Trophoblast cell (in vitro differentiated cells and primary cell): ENCODE measurements at regions not wholly inside any gene's neighbourhood (a gene's known extent, or its start where the extent isn't known, plus 50 kb on each side); places are given as distances from the start of the nearest gene placed in this dataset.
"Not testable (repeated sequence)": the region's sequence is repeated elsewhere in the genome, so short reads cannot be mapped to it uniquely, and the experiment has no call there.

Experiments
- DNase-seq, 2 donors: peaks; one replicate each; pipeline ENCODE4 v3.0.0-alpha.2; 2016
- H2AFZ ChIP-seq: 2 replicates; pipeline ENCODE4 v1.6.1; 2013; ENCODE audit warnings: low read length, moderate library complexity, mild to moderate bottlenecking; ENCODE audit not compliant: insufficient read depth, poor library complexity
- H2AK5ac ChIP-seq: 2 replicates; pipeline ENCODE4 v1.6.1; 2013; ENCODE audit warnings: mild to moderate bottlenecking, low read length
- H2BK120ac ChIP-seq: 2 replicates; pipeline ENCODE4 v1.6.1; 2013; ENCODE audit warnings: low read length, mild to moderate bottlenecking, moderate library complexity; ENCODE audit not compliant: insufficient read depth, poor library complexity
- H2BK12ac ChIP-seq: 2 replicates; pipeline ENCODE4 v1.6.1; 2013; ENCODE audit warnings: mild to moderate bottlenecking, low read length, moderate library complexity
- H2BK5ac ChIP-seq: 2 replicates; pipeline ENCODE4 v1.6.1; 2013; ENCODE audit warnings: low read length, low read depth, moderate library complexity, mild to moderate bottlenecking; ENCODE audit not compliant: poor library complexity
- H3K14ac ChIP-seq: 2 replicates; pipeline ENCODE4 v1.6.1; 2013; ENCODE audit warnings: mild to moderate bottlenecking, low read length
- H3K18ac ChIP-seq: 2 replicates; pipeline ENCODE4 v1.6.1; 2013; ENCODE audit warnings: mild to moderate bottlenecking, low read length
- H3K23ac ChIP-seq: 2 replicates; pipeline ENCODE4 v1.6.1; 2013; ENCODE audit warnings: low read length
- H3K27ac ChIP-seq: 2 replicates; pipeline ENCODE4 v1.5.1; 2013; ENCODE audit warnings: low read depth, mild to moderate bottlenecking, inconsistent platforms, low read length, moderate library complexity
- H3K27me3 ChIP-seq: 2 replicates; pipeline ENCODE4 v1.6.1; 2013; ENCODE audit warnings: inconsistent platforms, mild to moderate bottlenecking, low read length, moderate library complexity; ENCODE audit not compliant: insufficient read depth
- H3K36me3 ChIP-seq, 2 experiments: 1 replicate in 1 of 2; 2 replicates in 1 of 2; pipeline ENCODE4 v1.6.1; 2013; ENCODE audit warnings: low read length in 2 of 2, mild to moderate bottlenecking in 2 of 2, moderate library complexity in 1 of 2; ENCODE audit not compliant: insufficient read depth in 2 of 2, control insufficient read depth in 1 of 2
- H3K4ac ChIP-seq: 2 replicates; pipeline ENCODE4 v1.6.1; 2013; ENCODE audit warnings: low read depth, mild to moderate bottlenecking, low read length, moderate library complexity
- H3K4me1 ChIP-seq, 2 experiments: 1 replicate in 1 of 2; 2 replicates in 1 of 2; pipeline ENCODE4 v1.6.1; 2013; ENCODE audit warnings: low read length in 2 of 2, mild to moderate bottlenecking in 2 of 2, moderate library complexity in 1 of 2; ENCODE audit not compliant: insufficient read depth in 2 of 2, control insufficient read depth in 1 of 2
- H3K4me2 ChIP-seq: 2 replicates; pipeline ENCODE4 v1.6.1; 2013; ENCODE audit warnings: inconsistent platforms, mild to moderate bottlenecking, low read length, moderate library complexity
- H3K4me3 ChIP-seq: 2 replicates; pipeline ENCODE4 v1.5.1; 2013; ENCODE audit warnings: mild to moderate bottlenecking, low read depth, low read length, inconsistent platforms
- H3K79me1 ChIP-seq: one replicate; pipeline ENCODE4 v1.6.1; 2013; ENCODE audit warnings: low read length
- H3K79me2 ChIP-seq: 2 replicates; pipeline ENCODE4 v1.6.1; 2013; ENCODE audit warnings: low read length, mild to moderate bottlenecking; ENCODE audit not compliant: control insufficient read depth, insufficient read depth, poor library complexity
- H3K9ac ChIP-seq: 2 replicates; pipeline ENCODE4 v1.6.1; 2013; ENCODE audit warnings: mild to moderate bottlenecking, low read length
- H3K9me3 ChIP-seq: 2 replicates; pipeline ENCODE4 v1.6.1; 2013; ENCODE audit warnings: low read depth, mild to moderate bottlenecking, control low read depth, inconsistent platforms, low read length; ENCODE audit not compliant: insufficient read depth
- H4K12ac ChIP-seq: 2 replicates; pipeline ENCODE4 v1.6.1; 2013; ENCODE audit warnings: low read depth, mild to moderate bottlenecking, low read length, moderate library complexity
- H4K8ac ChIP-seq: 2 replicates; pipeline ENCODE4 v1.6.1; 2013; ENCODE audit warnings: low read depth, mild to moderate bottlenecking, low read length, moderate library complexity
- H4K91ac ChIP-seq: one replicate; pipeline ENCODE4 v1.6.1; 2013; ENCODE audit warnings: low read depth, mild to moderate bottlenecking, low read length, moderate library complexity
- WGBS: extraction: QIAGEN DNeasy Blood & Tissue Kit; methylation state at CpG from one replicate; pipeline ENCODE4 v1.1.7; 2013; ENCODE audit warnings: missing lambda C conversion rate; ENCODE audit not compliant: insufficient read length, insufficient coverage; ENCODE audit errors: extremely low coverage; 5-methylcytosine and 5-hydroxymethylcytosine counted together

DNA sequence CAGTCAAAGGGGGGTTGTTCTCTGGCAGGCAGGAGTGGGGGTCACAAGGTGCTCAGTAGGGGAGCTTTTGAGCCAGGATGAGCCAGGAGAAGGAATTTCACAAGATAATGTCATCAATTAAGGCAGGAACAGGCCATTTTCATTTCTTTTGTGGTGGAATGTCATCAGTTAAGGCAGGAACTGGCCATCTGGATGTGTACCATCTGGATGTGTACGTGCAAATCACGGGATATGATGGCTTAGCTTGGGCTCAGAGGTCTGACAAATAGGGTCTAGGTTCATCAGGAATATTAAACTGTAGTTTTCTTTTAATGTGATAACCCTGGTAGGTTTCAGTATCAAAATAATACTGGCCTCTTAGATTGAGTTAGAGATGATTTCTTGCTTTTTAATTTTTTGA, 752.4 kb upstream of the ANO3 start:
- H2AK5ac ChIP-seq, H3K4ac ChIP-seq, H2BK120ac ChIP-seq, H3K36me3 ChIP-seq, H3K4me3 ChIP-seq, H4K8ac ChIP-seq, H3K4me2 ChIP-seq, H2AFZ ChIP-seq, H4K91ac ChIP-seq, DNase-seq, H3K79me2 ChIP-seq, H3K27me3 ChIP-seq, H3K14ac ChIP-seq, H3K79me1 ChIP-seq, H2BK5ac ChIP-seq, H3K4me1 ChIP-seq, H3K9ac ChIP-seq, H3K23ac ChIP-seq, H3K27ac ChIP-seq, H2BK12ac ChIP-seq, H3K18ac ChIP-seq, H4K12ac ChIP-seq, H3K9me3 ChIP-seq: not testable (repeated sequence)
- no CpG with 5 or more reads among the region's 2 CpGs for WGBS

DNA sequence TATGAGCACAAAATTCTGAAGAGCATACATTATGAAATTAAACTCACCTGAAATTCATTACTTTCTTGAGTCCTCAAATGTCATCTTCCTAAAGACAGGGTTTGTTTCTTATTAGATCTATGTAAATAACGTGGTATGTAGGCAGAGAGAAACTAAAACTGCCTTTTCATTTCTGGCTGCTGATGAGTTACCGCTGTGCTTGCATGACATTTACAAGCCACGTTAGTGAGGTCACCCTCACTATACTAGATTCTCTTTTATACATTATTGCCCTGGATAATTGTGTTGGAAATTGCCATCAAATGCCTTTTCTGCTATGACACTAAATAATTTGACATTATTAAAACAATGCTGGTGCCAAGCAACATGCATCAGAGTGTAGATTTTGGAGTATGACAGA, 748.3 kb upstream of the ANO3 start:
- Histone ChIP-seq H3K79me2 (no peaks in the 10 kb centered on the region), H3K27me3 (no peaks in the 10 kb centered on the region), H2BK120ac (no peak overlapping the region), H3K4me2 (no peak overlapping the region), H3K4ac (no peak overlapping the region), H3K79me1 (no peaks in the 10 kb centered on the region), H3K18ac (no peak overlapping the region), H3K4me3 (no peak overlapping the region), H2AFZ (no peak overlapping the region), H2BK5ac (no peak overlapping the region), H3K23ac (no peak overlapping the region), H2BK12ac (no peak overlapping the region), H2AK5ac (no peak overlapping the region), H3K9ac (no peak overlapping the region), H4K91ac (no peak overlapping the region), H4K12ac (no peak overlapping the region), H3K36me3 (no peaks in the 10 kb centered on the region), H4K8ac (no peak overlapping the region), H3K14ac (no peak overlapping the region), H3K27ac (no peak overlapping the region), H3K4me1 (no peaks in the 10 kb centered on the region), H3K9me3 (no peaks in the 10 kb centered on the region)
- no peak for DNase-seq
- WGBS = no CpG with 5 or more reads among the region's 3 CpGs

- H2BK12ac ChIP-seq = no peak overlapping the region
These were observed 744.4 kb upstream of the ANO3 start for GRCh38 chr11:25587496-25587895.

GRCh38 chr11:25593221-25593620, 738.7 kb upstream of the ANO3 start:
- Histone ChIP-seq H3K79me1 (no peaks in the 10 kb centered on the region), H2BK12ac (no peak overlapping the region), H3K9me3 (no peaks in the 10 kb centered on the region), H4K12ac (no peak overlapping the region), H2AFZ (no peak overlapping the region), H3K4me2 (no peak overlapping the region), H3K4me3 (no peak overlapping the region), H2BK120ac (no peak overlapping the region), H3K4ac (no peak overlapping the region), H3K14ac (no peak overlapping the region), H2BK5ac (no peak overlapping the region), H3K4me1 (no peaks in the 10 kb centered on the region), H3K27ac (no peak overlapping the region), H3K79me2 (no peaks in the 10 kb centered on the region), H4K91ac (no peak overlapping the region), H3K23ac (no peak overlapping the region), H4K8ac (no peak overlapping the region), H2AK5ac (no peak overlapping the region), H3K9ac (no peak overlapping the region), H3K18ac (no peak overlapping the region), H3K27me3 (no peaks in the 10 kb centered on the region), H3K36me3 (no peaks in the 10 kb centered on the region)
- DNase-seq = no peak
- no CpG with 5 or more reads among the region's 5 CpGs for WGBS

More at GRCh38 chr11:25587496-25587895, 744.4 kb upstream of the ANO3 start:
- H3K79me1 ChIP-seq = no peaks in the 10 kb centered on the region
- H3K36me3 ChIP-seq = no peaks in the 10 kb centered on the region
- H3K9me3 ChIP-seq = no peaks in the 10 kb centered on the region
- H3K9ac ChIP-seq = no peak overlapping the region
- no peaks in the 10 kb centered on the region for H3K27me3 ChIP-seq
- H3K4me1 ChIP-seq = no peaks in the 10 kb centered on the region
- no peak overlapping the region for H2AFZ ChIP-seq
- no peak overlapping the region for H3K4me2 ChIP-seq
- no peak overlapping the region for H3K4ac ChIP-seq
- H3K18ac ChIP-seq = no peak overlapping the region
- H4K91ac ChIP-seq = no peak overlapping the region
- H2BK5ac ChIP-seq = no peak overlapping the region
- H2BK120ac ChIP-seq = no peak overlapping the region
- H2AK5ac ChIP-seq = no peak overlapping the region
- no peak overlapping the region for H3K14ac ChIP-seq
- H4K8ac ChIP-seq = no peak overlapping the region
- H3K23ac ChIP-seq = no peak overlapping the region
- H3K27ac ChIP-seq = no peak overlapping the region
- no peak overlapping the region for H4K12ac ChIP-seq
- no peaks in the 10 kb centered on the region for H3K79me2 ChIP-seq
- no peak for DNase-seq
- H3K4me3 ChIP-seq = no peak overlapping the region
